ENCODE measurements at regions not wholly inside any gene's neighbourhood (a gene's known extent, or its start where the extent isn't known, plus 50 kb on each side); places are given as distances from the start of the nearest gene placed in this dataset.

- ATAC-seq (no peak), DNase-seq (no peak)
- Mint-ChIP-seq H3K27me3 (ENCODE audit: low read depth) (no peaks in the 10 kb centered on the region), H3K36me3 (ENCODE audit: insufficient read depth) (no peaks in the 10 kb centered on the region), H3K4me3 (no peak overlapping the region), H3K9me3 (no peaks in the 10 kb centered on the region), H3K4me1 (ENCODE audit: low read depth) (peaks cover 7% of the 10 kb centered on the region)
These were observed 92.3 kb downstream of the GYPC start for GRCh38 chr2:126748188-126748760.

DNA sequence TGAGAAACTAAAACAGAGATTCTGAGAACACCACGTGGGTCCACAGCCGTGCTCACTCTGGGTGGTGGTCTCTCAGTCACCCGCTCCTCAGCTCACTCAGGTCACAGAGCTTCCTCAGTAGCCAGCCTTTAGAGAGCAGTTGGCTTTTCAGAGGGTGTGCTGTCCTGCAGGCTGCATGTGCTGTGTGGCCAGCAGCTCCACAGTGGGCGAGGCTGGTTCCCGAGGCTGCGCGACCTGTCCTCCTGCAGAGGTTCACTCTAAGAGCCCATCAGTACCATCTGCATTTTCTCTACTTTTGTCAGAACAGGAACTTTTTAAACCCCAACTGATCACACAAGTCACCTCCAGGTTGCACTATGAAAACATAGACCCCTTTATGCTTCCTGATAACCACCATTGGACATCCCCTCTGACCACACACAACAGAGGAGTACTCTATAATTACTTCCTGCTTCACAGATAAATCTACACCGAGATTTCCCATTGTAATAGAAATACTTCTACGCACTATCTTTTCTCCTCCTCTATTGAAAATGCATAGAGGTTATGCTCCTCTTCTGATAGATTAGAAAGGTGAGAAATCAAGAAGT is 93.1 kb downstream of the GYPC start:
- ATAC-seq (no peak), DNase-seq (no peak)
- Mint-ChIP-seq H3K4me1 (ENCODE audit: low read depth) (peaks cover 3% of the 10 kb centered on the region), H3K36me3 (ENCODE audit: insufficient read depth) (no peaks in the 10 kb centered on the region), H3K27me3 (ENCODE audit: low read depth) (no peaks in the 10 kb centered on the region), H3K9me3 (no peaks in the 10 kb centered on the region), H3K4me3 (no peak overlapping the region)

DNA sequence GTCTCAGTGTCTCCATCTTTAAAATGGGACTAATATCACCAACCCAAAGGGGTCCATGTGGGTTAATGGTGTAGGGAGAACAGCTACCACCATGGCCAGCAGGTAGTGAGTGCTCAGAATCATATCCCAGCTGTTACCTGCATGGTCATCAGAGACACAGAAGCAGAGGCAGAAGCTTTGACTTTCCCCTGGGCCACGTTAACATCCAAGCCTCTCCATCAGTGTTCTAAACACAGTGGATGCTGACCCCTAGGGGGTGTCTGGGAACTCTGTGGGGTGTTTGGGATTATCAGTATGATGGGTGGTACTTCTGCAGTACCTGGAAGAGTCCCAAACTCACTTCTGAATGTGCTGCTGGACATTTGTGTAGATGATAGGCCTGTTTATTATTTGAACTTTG is 93.6 kb downstream of the GYPC start:
- H3K9me3 Mint-ChIP-seq: no peaks in the 10 kb centered on the region
- ATAC-seq: no peak
- no peaks in the 10 kb centered on the region for H3K27me3 Mint-ChIP-seq (ENCODE audit: low read depth)
- DNase-seq: no peak
- no peaks in the 10 kb centered on the region for H3K36me3 Mint-ChIP-seq (ENCODE audit: insufficient read depth)
- no peak overlapping the region for H3K4me3 Mint-ChIP-seq
- H3K4me1 Mint-ChIP-seq (ENCODE audit: low read depth): peaks cover 8% of the 10 kb centered on the region

DNA sequence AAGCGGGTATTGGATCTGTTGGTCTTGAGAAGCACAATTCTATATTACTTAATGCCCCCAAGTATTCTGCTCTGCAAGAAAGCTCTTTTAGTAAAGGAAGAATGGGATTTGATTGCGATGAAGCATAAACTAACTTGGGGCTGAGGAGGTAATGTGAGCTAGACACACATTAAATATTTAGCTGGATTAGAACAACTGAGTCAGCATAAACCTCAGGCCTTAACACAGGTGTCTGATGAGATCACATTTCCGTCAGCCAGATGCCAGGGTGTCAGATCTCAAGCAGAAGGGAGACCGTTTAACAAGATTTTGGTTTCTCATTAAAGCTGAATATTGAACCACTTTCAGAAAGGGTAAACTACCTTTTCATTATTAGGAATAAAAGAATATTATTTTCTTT is 94.5 kb downstream of the GYPC start:
- Mint-ChIP-seq H3K4me3 (no peak overlapping the region), H3K27me3 (ENCODE audit: low read depth) (no peaks in the 10 kb centered on the region), H3K36me3 (ENCODE audit: insufficient read depth) (no peaks in the 10 kb centered on the region), H3K9me3 (no peaks in the 10 kb centered on the region), H3K4me1 (ENCODE audit: low read depth) (peaks cover 12% of the 10 kb centered on the region)
- no peak for ATAC-seq
- no peak for DNase-seq

- no peaks in the 10 kb centered on the region for H3K9me3 Mint-ChIP-seq
- DNase-seq (no peak), ATAC-seq (no peak)
- H3K36me3 Mint-ChIP-seq (ENCODE audit: insufficient read depth): no peaks in the 10 kb centered on the region
- H3K4me1 Mint-ChIP-seq (ENCODE audit: low read depth): peaks cover 12% of the 10 kb centered on the region
- H3K27me3 Mint-ChIP-seq (ENCODE audit: low read depth): no peaks in the 10 kb centered on the region
- no peak overlapping the region for H3K4me3 Mint-ChIP-seq
These were observed 95.5 kb downstream of the GYPC start for GRCh38 chr2:126751477-126751876.

DNA sequence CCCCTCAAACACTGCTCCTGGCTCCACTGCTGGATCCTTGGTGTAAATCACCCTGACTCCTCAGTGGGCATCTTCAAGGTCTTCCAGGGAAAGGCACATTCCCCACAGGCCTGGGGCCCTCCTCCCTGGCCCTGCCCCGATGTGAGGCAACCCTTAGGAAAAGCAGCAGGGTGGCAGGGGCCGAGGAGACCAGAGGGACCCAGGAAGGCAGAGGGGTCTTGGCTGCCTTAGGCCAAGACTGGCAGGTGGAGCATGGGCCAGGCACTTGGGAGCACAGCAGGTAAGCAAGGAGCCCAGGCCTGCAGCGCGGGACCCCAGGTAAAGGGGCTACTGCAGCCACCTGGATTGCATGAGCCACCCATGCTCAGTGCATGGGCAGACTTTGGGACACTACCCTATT is 96.9 kb downstream of the GYPC start:
- no peaks in the 10 kb centered on the region for H3K9me3 Mint-ChIP-seq

GRCh38 chr2:126753501-126754212 is 97.7 kb downstream of the GYPC start:
- Mint-ChIP-seq H3K9me3 (no peaks in the 10 kb centered on the region), H3K36me3 (ENCODE audit: insufficient read depth) (no peaks in the 10 kb centered on the region), H3K4me3 (no peak overlapping the region), H3K4me1 (ENCODE audit: low read depth) (peaks cover 12% of the 10 kb centered on the region), H3K27me3 (ENCODE audit: low read depth) (no peaks in the 10 kb centered on the region)
- ATAC-seq (no peak), DNase-seq (no peak)

More for the DNA sequence above, 96.9 kb downstream of the GYPC start:
- H3K36me3 Mint-ChIP-seq (ENCODE audit: insufficient read depth): no peaks in the 10 kb centered on the region
- no peak overlapping the region for H3K4me3 Mint-ChIP-seq
- peaks cover 12% of the 10 kb centered on the region for H3K4me1 Mint-ChIP-seq (ENCODE audit: low read depth)
- H3K27me3 Mint-ChIP-seq (ENCODE audit: low read depth): no peaks in the 10 kb centered on the region
- ATAC-seq (no peak), DNase-seq (no peak)

DNA sequence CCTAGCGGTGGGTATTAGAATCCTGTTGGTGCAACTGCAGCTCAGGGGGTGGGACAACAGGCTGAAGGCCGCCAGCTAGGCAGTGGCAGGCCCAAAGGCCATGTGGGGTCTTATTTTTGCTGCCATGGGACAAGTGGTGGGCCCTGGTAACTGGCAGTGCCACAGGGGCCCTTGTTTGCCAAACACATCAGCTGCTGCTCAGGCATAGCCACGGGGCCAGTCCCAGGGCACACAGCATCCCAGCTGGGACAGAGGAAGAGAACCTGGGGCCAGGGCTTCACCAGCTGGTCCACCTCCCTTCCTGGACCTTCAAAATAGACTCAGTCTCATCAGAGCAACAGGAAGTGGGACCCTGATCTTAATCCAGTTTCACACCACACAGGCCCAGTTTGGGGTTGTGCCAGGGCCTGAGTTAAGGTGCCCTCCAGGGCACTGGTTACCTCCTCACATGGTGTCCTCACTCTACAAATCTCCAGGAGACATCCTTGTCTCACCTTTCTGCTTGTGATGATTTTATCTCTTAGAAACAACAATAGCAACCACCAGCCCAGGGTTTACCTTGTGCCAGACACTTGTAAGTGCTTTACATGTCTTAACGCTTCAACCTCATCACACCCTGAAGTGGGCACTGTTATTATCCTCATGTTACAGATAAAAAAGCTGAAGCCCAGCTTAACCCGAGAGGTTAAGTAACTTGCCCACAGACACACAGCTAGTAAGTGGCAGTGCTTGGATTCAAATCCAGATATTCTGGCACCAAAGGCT is 98.5 kb downstream of the GYPC start:
- peaks cover 15% of the 10 kb centered on the region for H3K4me1 Mint-ChIP-seq (ENCODE audit: low read depth)
- H3K9me3 Mint-ChIP-seq: no peaks in the 10 kb centered on the region
- H3K36me3 Mint-ChIP-seq (ENCODE audit: insufficient read depth): no peaks in the 10 kb centered on the region
- no peaks in the 10 kb centered on the region for H3K27me3 Mint-ChIP-seq (ENCODE audit: low read depth)
- H3K4me3 Mint-ChIP-seq: no peak overlapping the region
- ATAC-seq (no peak), DNase-seq (no peak)

DNA sequence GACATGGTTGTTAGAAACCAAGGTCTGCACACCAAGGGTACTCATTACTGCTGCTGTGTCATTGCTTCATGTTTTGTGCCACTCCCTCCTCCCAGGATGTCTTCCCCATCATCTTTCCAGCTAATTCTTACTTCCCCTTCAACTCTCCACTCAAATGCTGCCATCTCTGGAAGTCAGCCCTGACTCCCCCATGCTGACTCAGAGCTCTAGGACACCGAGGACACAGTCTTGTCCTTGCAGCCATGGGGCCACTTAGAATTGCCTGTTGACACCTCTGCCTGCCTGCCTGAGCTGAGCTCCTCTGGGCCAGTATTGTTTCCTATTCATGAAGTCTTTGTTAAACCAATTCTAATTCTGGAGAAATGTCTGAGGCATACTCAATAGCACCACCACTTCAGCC is 100.2 kb downstream of the GYPC start:
- H3K9me3 Mint-ChIP-seq: no peaks in the 10 kb centered on the region
- no peaks in the 10 kb centered on the region for H3K36me3 Mint-ChIP-seq (ENCODE audit: insufficient read depth)
- H3K4me3 Mint-ChIP-seq: no peak overlapping the region
- no peak for DNase-seq
- H3K27me3 Mint-ChIP-seq (ENCODE audit: low read depth): no peaks in the 10 kb centered on the region
- peaks cover 17% of the 10 kb centered on the region for H3K4me1 Mint-ChIP-seq (ENCODE audit: low read depth)
- ATAC-seq: no peak

DNA sequence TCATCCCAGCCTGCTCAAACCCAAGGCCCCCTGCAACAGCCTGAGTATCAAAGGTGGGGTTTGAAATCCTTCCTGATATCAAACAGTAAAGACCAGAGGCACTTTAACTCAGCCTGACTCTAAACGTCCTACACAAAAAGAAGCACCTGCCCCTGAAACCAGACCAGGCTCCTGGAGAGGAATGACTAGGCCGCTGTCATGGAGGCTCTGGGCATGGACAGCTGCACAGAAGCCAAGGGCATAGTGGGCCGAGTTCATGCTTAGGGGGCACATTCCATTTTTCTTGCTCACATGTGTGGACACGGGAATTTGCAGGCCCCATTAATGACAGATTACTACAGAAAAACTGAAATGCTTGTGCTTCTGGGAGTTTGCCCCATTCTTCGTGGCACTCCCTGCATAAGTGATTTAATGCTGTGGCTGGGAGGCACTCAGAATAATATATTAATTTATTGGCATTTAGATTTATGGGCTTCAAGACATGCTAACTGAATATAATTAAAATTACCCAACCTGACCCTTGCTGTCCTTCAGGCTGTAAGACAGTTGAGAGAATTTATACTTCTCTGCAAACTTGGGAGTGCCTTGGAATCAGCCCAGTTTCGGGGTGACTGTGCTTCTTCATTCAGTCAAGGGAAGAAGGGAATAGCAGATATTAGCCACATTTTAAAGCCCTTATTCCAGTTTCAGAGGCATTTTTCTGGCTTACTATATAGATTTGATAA is 105.5 kb downstream of the GYPC start:
- Mint-ChIP-seq H3K9me3 (no peaks in the 10 kb centered on the region), H3K27me3 (ENCODE audit: low read depth) (no peaks in the 10 kb centered on the region), H3K36me3 (ENCODE audit: insufficient read depth) (no peaks in the 10 kb centered on the region), H3K4me3 (no peak overlapping the region), H3K4me1 (ENCODE audit: low read depth) (peaks cover 56% of the 10 kb centered on the region)
- ATAC-seq: no peak
- no peak for DNase-seq

DNA sequence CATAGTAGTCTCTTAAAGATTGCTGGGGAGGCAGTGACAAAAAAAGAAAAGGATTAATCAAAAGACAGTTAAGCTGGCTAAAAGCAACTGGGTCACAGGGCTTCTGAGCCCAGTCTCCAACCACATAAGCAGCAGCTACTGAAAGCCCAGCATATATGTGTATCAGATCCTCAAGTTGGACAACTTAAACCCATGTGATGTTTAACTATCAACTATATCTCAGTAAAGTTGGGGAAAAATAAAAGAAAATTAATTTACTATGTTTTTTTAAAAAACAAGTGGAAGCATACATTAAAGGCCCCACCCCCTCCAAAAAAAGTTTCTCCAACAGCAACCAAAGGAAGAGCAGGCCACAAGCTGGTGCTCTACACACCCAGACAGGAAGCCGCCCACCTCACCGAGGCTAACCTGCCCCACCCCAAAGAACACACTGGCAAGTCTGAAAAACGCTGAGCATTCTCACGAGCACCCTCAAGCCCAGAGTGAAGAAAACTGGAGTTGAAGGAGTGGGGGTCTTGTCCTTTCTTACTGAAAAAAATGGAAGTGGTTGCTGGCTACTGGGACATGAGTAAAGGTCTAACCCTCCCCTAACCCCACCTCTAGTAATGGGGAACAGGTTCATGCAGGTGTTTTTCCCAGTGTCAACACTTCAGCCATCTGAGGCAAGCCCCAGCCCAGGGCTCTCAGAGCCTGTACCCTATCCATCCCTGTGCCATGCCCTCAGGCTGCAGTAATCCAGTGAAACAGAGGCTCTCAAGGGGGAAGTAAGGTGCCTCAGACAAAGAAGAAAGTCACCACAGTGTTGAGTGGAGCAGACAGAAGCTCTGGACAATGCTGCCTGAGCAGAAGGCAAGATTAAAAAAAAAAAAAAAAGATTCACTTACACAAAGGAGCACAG is 106.3 kb downstream of the GYPC start:
- Mint-ChIP-seq H3K4me1 (ENCODE audit: low read depth) (peaks cover 59% of the 10 kb centered on the region), H3K9me3 (no peaks in the 10 kb centered on the region), H3K27me3 (ENCODE audit: low read depth) (no peaks in the 10 kb centered on the region), H3K36me3 (ENCODE audit: insufficient read depth) (no peaks in the 10 kb centered on the region), H3K4me3 (peak overlapping the region; percentile 58)
- ATAC-seq (peak; percentile 58 to 70), DNase-seq (peak; percentile 23)

GRCh38 chr2:126764686-126765265 is 108.8 kb downstream of the GYPC start:
- no peaks in the 10 kb centered on the region for H3K36me3 Mint-ChIP-seq (ENCODE audit: insufficient read depth)
- DNase-seq (no peak), ATAC-seq (no peak)
- H3K9me3 Mint-ChIP-seq: no peaks in the 10 kb centered on the region
- peaks cover 61% of the 10 kb centered on the region for H3K4me1 Mint-ChIP-seq (ENCODE audit: low read depth)
- H3K4me3 Mint-ChIP-seq: no peak overlapping the region
- H3K27me3 Mint-ChIP-seq (ENCODE audit: low read depth): no peaks in the 10 kb centered on the region

DNA sequence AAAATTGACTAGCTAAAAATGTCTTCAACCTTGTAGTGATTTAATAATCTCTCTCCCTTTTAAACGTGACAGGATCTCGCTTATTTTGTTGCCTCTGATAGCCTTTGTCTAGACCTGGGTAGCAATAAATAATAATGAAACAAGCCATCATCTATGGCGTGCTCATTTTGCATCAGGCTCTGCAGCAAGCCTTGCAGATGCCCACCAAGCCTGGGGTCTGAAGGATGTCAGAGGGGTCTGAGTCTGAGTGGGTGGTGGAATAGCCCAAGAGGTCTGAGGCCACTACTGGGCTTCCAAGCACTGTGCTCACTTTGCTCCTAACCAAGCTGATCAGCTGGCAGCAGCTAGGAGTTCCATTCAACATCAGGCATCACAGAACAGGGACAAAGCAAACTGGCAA is 109.4 kb downstream of the GYPC start:
- ATAC-seq (no peak), DNase-seq (no peak)
- Mint-ChIP-seq H3K4me3 (no peak overlapping the region), H3K9me3 (no peaks in the 10 kb centered on the region), H3K4me1 (ENCODE audit: low read depth) (peaks cover 61% of the 10 kb centered on the region), H3K27me3 (ENCODE audit: low read depth) (no peaks in the 10 kb centered on the region), H3K36me3 (ENCODE audit: insufficient read depth) (no peaks in the 10 kb centered on the region)

All from activated T-cell treated with anti-CD3 and anti-CD28 coated beads, Interleukin-2, amount 50 U/mL, for 4 hours (primary cell).